ENCODE measurements at regions not wholly inside any gene's neighbourhood (a gene's known extent, or its start where the extent isn't known, plus 50 kb on each side); places are given as distances from the start of the nearest gene placed in this dataset.

- H3K4me1 ChIP-seq (ENCODE audit: control insufficient read depth in 2 of 3, insufficient read depth in 2 of 3, low read depth in 1 of 3, low read length in 3 of 3): no peaks in the 10 kb centered on the region
Observed at GRCh38 chr16:14338969-14339368, 267.9 kb downstream of the MRTFB start.

DNA sequence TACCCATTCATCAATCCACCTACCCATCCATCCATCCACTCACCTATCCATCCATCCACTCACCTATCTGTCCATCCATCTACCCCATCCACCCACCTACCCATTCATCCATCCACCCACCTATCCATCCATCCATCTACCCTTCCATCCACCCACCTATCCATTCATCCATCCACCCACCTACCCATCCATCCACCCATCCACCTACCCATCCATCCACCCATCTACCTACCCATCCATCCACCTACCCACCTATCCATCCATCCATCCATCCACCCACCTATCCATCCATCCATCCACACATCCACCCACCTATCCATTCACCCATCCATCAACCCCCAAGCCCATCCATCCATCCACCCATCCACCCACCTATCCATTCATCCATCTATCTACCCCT is 267.1 kb downstream of the MRTFB start:
- FAIRE-seq (no peak), DNase-seq (no peak)
- intact Hi-C loops (cut with DNase I): no loop called here
- no peaks in the 10 kb centered on the region for H3K9me3 ChIP-seq (ENCODE audit: control insufficient read depth in 2 of 3, insufficient read depth in 1 of 3, low read length in 3 of 3)
- H3K36me3 ChIP-seq (ENCODE audit: control insufficient read depth in 2 of 3, insufficient read depth in 3 of 3, low read length in 3 of 3): no peaks in the 10 kb centered on the region
- no peak overlapping the region for H3K9ac ChIP-seq (ENCODE audit: low read length in 3 of 3)
- H3K27me3 ChIP-seq (ENCODE audit: control insufficient read depth, insufficient read depth, low read length): no peaks in the 10 kb centered on the region
- no peaks in the 10 kb centered on the region for H3K4me1 ChIP-seq (ENCODE audit: control insufficient read depth in 2 of 3, insufficient read depth in 2 of 3, low read depth in 1 of 3, low read length in 3 of 3)
- TF ChIP-seq, protein P1, sequence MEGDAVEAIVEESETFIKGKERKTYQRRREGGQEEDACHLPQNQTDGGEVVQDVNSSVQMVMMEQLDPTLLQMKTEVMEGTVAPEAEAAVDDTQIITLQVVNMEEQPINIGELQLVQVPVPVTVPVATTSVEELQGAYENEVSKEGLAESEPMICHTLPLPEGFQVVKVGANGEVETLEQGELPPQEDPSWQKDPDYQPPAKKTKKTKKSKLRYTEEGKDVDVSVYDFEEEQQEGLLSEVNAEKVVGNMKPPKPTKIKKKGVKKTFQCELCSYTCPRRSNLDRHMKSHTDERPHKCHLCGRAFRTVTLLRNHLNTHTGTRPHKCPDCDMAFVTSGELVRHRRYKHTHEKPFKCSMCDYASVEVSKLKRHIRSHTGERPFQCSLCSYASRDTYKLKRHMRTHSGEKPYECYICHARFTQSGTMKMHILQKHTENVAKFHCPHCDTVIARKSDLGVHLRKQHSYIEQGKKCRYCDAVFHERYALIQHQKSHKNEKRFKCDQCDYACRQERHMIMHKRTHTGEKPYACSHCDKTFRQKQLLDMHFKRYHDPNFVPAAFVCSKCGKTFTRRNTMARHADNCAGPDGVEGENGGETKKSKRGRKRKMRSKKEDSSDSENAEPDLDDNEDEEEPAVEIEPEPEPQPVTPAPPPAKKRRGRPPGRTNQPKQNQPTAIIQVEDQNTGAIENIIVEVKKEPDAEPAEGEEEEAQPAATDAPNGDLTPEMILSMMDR (IDR thresholded peaks at IDR 0.05; ENCODE audit: borderline replicate concordance, extremely low read depth, insufficient read depth): no peak
- H3K4me3 ChIP-seq (ENCODE audit: low read length in 3 of 3): no peak overlapping the region
- H3K27ac ChIP-seq (ENCODE audit: low read depth in 2 of 2, low read length in 2 of 2): no peak overlapping the region

More at GRCh38 chr16:14338969-14339368, 267.9 kb downstream of the MRTFB start:
- no peak overlapping the region for H3K27ac ChIP-seq (ENCODE audit: low read depth in 2 of 2, low read length in 2 of 2)
- no peak overlapping the region for H3K4me3 ChIP-seq (ENCODE audit: low read length in 3 of 3)
- intact Hi-C loops (cut with DNase I): no loop called here
- no peaks in the 10 kb centered on the region for H3K9me3 ChIP-seq (ENCODE audit: control insufficient read depth in 2 of 3, insufficient read depth in 1 of 3, low read length in 3 of 3)
- H3K36me3 ChIP-seq (ENCODE audit: control insufficient read depth in 2 of 3, insufficient read depth in 3 of 3, low read length in 3 of 3): no peaks in the 10 kb centered on the region
- DNase-seq (no peak), FAIRE-seq (no peak)
- H3K9ac ChIP-seq (ENCODE audit: low read length in 3 of 3): no peak overlapping the region
- TF ChIP-seq, protein P1 (IDR thresholded peaks at IDR 0.05; ENCODE audit: borderline replicate concordance, extremely low read depth, insufficient read depth): no peak
- H3K27me3 ChIP-seq (ENCODE audit: control insufficient read depth, insufficient read depth, low read length): no peaks in the 10 kb centered on the region

GRCh38 chr16:14337303-14338191 is 266.4 kb downstream of the MRTFB start:
- H3K9me3 ChIP-seq (ENCODE audit: control insufficient read depth in 2 of 3, insufficient read depth in 1 of 3, low read length in 3 of 3): no peaks in the 10 kb centered on the region
- DNase-seq (peak in 3 of 5 donors; percentile 41 to 61 (median 48)), FAIRE-seq (no peak)
- H3K27me3 ChIP-seq (ENCODE audit: control insufficient read depth, insufficient read depth, low read length): no peaks in the 10 kb centered on the region
- H3K4me1 ChIP-seq (ENCODE audit: control insufficient read depth in 2 of 3, insufficient read depth in 2 of 3, low read depth in 1 of 3, low read length in 3 of 3): no peaks in the 10 kb centered on the region
- H3K4me3 ChIP-seq (ENCODE audit: low read length in 3 of 3): no peak overlapping the region
- no peak overlapping the region for H3K9ac ChIP-seq (ENCODE audit: low read length in 3 of 3)
- no peaks in the 10 kb centered on the region for H3K36me3 ChIP-seq (ENCODE audit: control insufficient read depth in 2 of 3, insufficient read depth in 3 of 3, low read length in 3 of 3)
- intact Hi-C loops (cut with DNase I): no loop called here
- TF ChIP-seq, protein P1 (IDR thresholded peaks at IDR 0.05; ENCODE audit: borderline replicate concordance, extremely low read depth, insufficient read depth): no peak
- no peak overlapping the region for H3K27ac ChIP-seq (ENCODE audit: low read depth in 2 of 2, low read length in 2 of 2)
